ENCODE measurements at regions not wholly inside any gene's neighbourhood (a gene's known extent, or its start where the extent isn't known, plus 50 kb on each side); places are given as distances from the start of the nearest gene placed in this dataset.
A peak's percentile ranks its signal among the peaks of the same experiment; 100 is the strongest.

- H3K36me3 Mint-ChIP-seq (ENCODE audit: low read depth), result peaks cover 2% of the 10 kb centered on the region
- no peak for DNase-seq
- ATAC-seq, result no peak
- no peaks in the 10 kb centered on the region for H3K4me1 Mint-ChIP-seq
- H3K4me3 Mint-ChIP-seq, result no peak overlapping the region
- no peak overlapping the region for H3K27ac Mint-ChIP-seq
- peaks cover 4% of the 10 kb centered on the region for H3K9me3 Mint-ChIP-seq
- peaks cover 3% of the 10 kb centered on the region for H3K27me3 Mint-ChIP-seq
These were observed 279.2 kb downstream of the SUDS3 start for GRCh38 chr12:118655588-118655987.

- H3K4me1 Mint-ChIP-seq, result no peaks in the 10 kb centered on the region
- DNase-seq, result no peak
These were observed 300.9 kb upstream of the SRRM4 start for GRCh38 chr12:118680356-118680963.

GRCh38 chr12:118682656-118683055 is 298.7 kb upstream of the SRRM4 start:
- no peak overlapping the region for H3K4me3 Mint-ChIP-seq
- ATAC-seq, result no peak
- no peak for DNase-seq

More at GRCh38 chr12:118680356-118680963, 300.9 kb upstream of the SRRM4 start:
- H3K9me3 Mint-ChIP-seq, result peaks cover 20% of the 10 kb centered on the region
- H3K27ac Mint-ChIP-seq, result no peak overlapping the region
- H3K27me3 Mint-ChIP-seq, result peaks cover 7% of the 10 kb centered on the region
- no peak for ATAC-seq
- H3K4me3 Mint-ChIP-seq, result no peak overlapping the region
- no peaks in the 10 kb centered on the region for H3K36me3 Mint-ChIP-seq (ENCODE audit: low read depth)

GRCh38 chr12:118685983-118686607 is 295.2 kb upstream of the SRRM4 start:
- ATAC-seq, result no peak
- Mint-ChIP-seq H3K36me3 (ENCODE audit: low read depth) (no peaks in the 10 kb centered on the region), H3K9me3 (peaks cover 7% of the 10 kb centered on the region), H3K4me3 (no peak overlapping the region), H3K4me1 (no peaks in the 10 kb centered on the region), H3K27me3 (peaks cover 2% of the 10 kb centered on the region), H3K27ac (no peak overlapping the region)
- DNase-seq, result no peak

More at GRCh38 chr12:118682656-118683055, 298.7 kb upstream of the SRRM4 start:
- Mint-ChIP-seq H3K9me3 (peaks cover 7% of the 10 kb centered on the region), H3K36me3 (ENCODE audit: low read depth) (no peaks in the 10 kb centered on the region), H3K27me3 (peaks cover 7% of the 10 kb centered on the region), H3K4me1 (no peaks in the 10 kb centered on the region), H3K27ac (no peak overlapping the region)

- Mint-ChIP-seq H3K36me3 (ENCODE audit: low read depth) (no peaks in the 10 kb centered on the region), H3K27me3 (no peaks in the 10 kb centered on the region), H3K27ac (no peak overlapping the region), H3K4me3 (no peak overlapping the region), H3K9me3 (peaks cover 2% of the 10 kb centered on the region), H3K4me1 (no peaks in the 10 kb centered on the region)
- DNase-seq (no peak), ATAC-seq (no peak)
These were observed 291.5 kb upstream of the SRRM4 start for GRCh38 chr12:118689793-118690192.

- Mint-ChIP-seq H3K4me3 (no peak overlapping the region), H3K36me3 (ENCODE audit: low read depth) (no peaks in the 10 kb centered on the region), H3K9me3 (no peaks in the 10 kb centered on the region), H3K27me3 (no peaks in the 10 kb centered on the region), H3K27ac (no peak overlapping the region), H3K4me1 (no peaks in the 10 kb centered on the region)
- ATAC-seq (no peak), DNase-seq (no peak)
These were observed 290.8 kb upstream of the SRRM4 start for GRCh38 chr12:118690506-118690905.

- Mint-ChIP-seq H3K4me3 (no peak overlapping the region), H3K9me3 (no peaks in the 10 kb centered on the region), H3K4me1 (no peaks in the 10 kb centered on the region), H3K27ac (no peak overlapping the region), H3K36me3 (ENCODE audit: low read depth) (no peaks in the 10 kb centered on the region), H3K27me3 (no peaks in the 10 kb centered on the region)
- ATAC-seq (no peak), DNase-seq (no peak)
These were observed 287.1 kb upstream of the SRRM4 start for GRCh38 chr12:118694128-118694775.

GRCh38 chr12:118704527-118705241 is 276.7 kb upstream of the SRRM4 start:
- H3K36me3 Mint-ChIP-seq (ENCODE audit: low read depth), result no peaks in the 10 kb centered on the region
- H3K4me3 Mint-ChIP-seq, result no peak overlapping the region
- H3K27ac Mint-ChIP-seq, result no peak overlapping the region
- ATAC-seq (no peak), DNase-seq (no peak)
- peaks cover 1% of the 10 kb centered on the region for H3K27me3 Mint-ChIP-seq
- peaks cover 25% of the 10 kb centered on the region for H3K9me3 Mint-ChIP-seq
- H3K4me1 Mint-ChIP-seq, result no peaks in the 10 kb centered on the region

GRCh38 chr12:118706437-118706836 is 274.9 kb upstream of the SRRM4 start:
- Mint-ChIP-seq H3K9me3 (peaks cover 12% of the 10 kb centered on the region), H3K36me3 (ENCODE audit: low read depth) (no peaks in the 10 kb centered on the region), H3K4me1 (no peaks in the 10 kb centered on the region), H3K27ac (no peak overlapping the region), H3K4me3 (no peak overlapping the region), H3K27me3 (peaks cover 1% of the 10 kb centered on the region)
- ATAC-seq, result no peak
- no peak for DNase-seq

- H3K4me3 Mint-ChIP-seq, result no peak overlapping the region
- H3K9me3 Mint-ChIP-seq, result peaks cover 12% of the 10 kb centered on the region
- H3K36me3 Mint-ChIP-seq (ENCODE audit: low read depth), result no peaks in the 10 kb centered on the region
- H3K27ac Mint-ChIP-seq, result no peak overlapping the region
- DNase-seq (no peak), ATAC-seq (no peak)
- H3K4me1 Mint-ChIP-seq, result no peaks in the 10 kb centered on the region
- no peaks in the 10 kb centered on the region for H3K27me3 Mint-ChIP-seq
These were observed 271.4 kb upstream of the SRRM4 start for GRCh38 chr12:118709946-118710345.

- DNase-seq (no peak), ATAC-seq (no peak)
- H3K9me3 Mint-ChIP-seq, result peaks cover 12% of the 10 kb centered on the region
- no peaks in the 10 kb centered on the region for H3K27me3 Mint-ChIP-seq
- no peak overlapping the region for H3K27ac Mint-ChIP-seq
- no peaks in the 10 kb centered on the region for H3K36me3 Mint-ChIP-seq (ENCODE audit: low read depth)
- H3K4me3 Mint-ChIP-seq, result no peak overlapping the region
- no peaks in the 10 kb centered on the region for H3K4me1 Mint-ChIP-seq
These were observed 270.2 kb upstream of the SRRM4 start for GRCh38 chr12:118711185-118711584.

- ATAC-seq (no peak), DNase-seq (peak; percentile 20)
- Mint-ChIP-seq H3K4me1 (no peaks in the 10 kb centered on the region), H3K27ac (no peak overlapping the region), H3K27me3 (no peaks in the 10 kb centered on the region), H3K4me3 (no peak overlapping the region), H3K36me3 (ENCODE audit: low read depth) (no peaks in the 10 kb centered on the region), H3K9me3 (no peaks in the 10 kb centered on the region)
These were observed 267.3 kb upstream of the SRRM4 start for GRCh38 chr12:118714051-118714460.

GRCh38 chr12:118714500-118714899 is 266.8 kb upstream of the SRRM4 start:
- H3K9me3 Mint-ChIP-seq, result no peaks in the 10 kb centered on the region
- H3K4me3 Mint-ChIP-seq, result no peak overlapping the region
- DNase-seq, result no peak
- H3K4me1 Mint-ChIP-seq, result no peaks in the 10 kb centered on the region
- no peaks in the 10 kb centered on the region for H3K27me3 Mint-ChIP-seq
- no peak for ATAC-seq
- no peaks in the 10 kb centered on the region for H3K36me3 Mint-ChIP-seq (ENCODE audit: low read depth)
- H3K27ac Mint-ChIP-seq, result no peak overlapping the region

- no peak overlapping the region for H3K4me3 Mint-ChIP-seq
- no peaks in the 10 kb centered on the region for H3K9me3 Mint-ChIP-seq
- no peaks in the 10 kb centered on the region for H3K36me3 Mint-ChIP-seq (ENCODE audit: low read depth)
- DNase-seq (no peak), ATAC-seq (no peak)
- H3K27me3 Mint-ChIP-seq, result no peaks in the 10 kb centered on the region
- no peak overlapping the region for H3K27ac Mint-ChIP-seq
- no peaks in the 10 kb centered on the region for H3K4me1 Mint-ChIP-seq
These were observed 265.7 kb upstream of the SRRM4 start for GRCh38 chr12:118715647-118716046.

Data from activated naive CD8-positive, alpha-beta T cell treated with anti-CD3 and anti-CD28 coated beads, Interleukin-2, amount 50 U/mL, for 24 hours (primary cell).